Fibroblast of skin of abdomen (primary cell): ENCODE measurements at regions not wholly inside any gene's neighbourhood (a gene's known extent, or its start where the extent isn't known, plus 50 kb on each side); places are given as distances from the start of the nearest gene placed in this dataset.
"Not testable (repeated sequence)": the region's sequence is repeated elsewhere in the genome, so short reads cannot be mapped to it uniquely, and the experiment has no call there.

Source experiments
- DNase-seq: peaks from one replicate; pipeline ENCODE4 v3.0.0-alpha.2; 2013

DNA sequence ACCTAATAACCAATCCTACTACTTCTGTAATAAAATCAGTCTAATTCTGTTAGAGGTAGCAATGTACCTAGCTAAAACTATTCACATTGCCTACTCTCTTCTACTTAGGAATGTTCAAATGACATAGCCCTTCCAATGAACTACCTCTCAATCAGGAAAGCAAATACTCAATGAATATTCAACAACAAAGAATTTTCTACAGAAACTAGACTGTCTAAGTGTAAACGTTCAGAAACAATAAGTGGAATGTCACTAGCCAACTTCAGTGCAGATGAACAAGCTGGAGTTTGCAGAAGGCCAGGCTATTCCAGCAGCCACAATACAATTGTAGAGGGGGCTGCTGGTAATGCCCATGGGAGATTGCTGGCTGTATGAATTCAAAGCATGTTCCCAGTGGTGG is 743.2 kb upstream of the CDH10 start:
- DNase-seq: no peak

DNA sequence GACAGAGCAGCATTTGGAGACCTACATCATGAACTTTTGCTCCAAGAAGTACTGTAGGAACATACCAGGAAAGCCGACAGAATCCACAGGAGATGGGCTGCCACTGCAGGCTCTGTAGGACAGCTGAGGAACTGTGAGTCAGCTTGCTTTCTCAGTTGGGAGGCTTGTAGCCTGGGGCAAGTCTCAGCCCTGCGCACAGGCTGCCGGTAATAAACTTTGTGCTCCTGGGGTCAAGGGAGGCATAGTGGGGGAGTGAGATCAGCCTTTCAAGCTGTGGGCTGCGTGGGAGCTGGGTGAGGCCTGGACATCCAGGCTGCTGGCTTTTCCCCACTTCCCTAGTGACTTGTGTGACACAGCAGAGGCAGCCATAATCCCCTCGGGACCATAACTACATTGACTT is 718.0 kb upstream of the CDH10 start:
- no peak for DNase-seq

DNA sequence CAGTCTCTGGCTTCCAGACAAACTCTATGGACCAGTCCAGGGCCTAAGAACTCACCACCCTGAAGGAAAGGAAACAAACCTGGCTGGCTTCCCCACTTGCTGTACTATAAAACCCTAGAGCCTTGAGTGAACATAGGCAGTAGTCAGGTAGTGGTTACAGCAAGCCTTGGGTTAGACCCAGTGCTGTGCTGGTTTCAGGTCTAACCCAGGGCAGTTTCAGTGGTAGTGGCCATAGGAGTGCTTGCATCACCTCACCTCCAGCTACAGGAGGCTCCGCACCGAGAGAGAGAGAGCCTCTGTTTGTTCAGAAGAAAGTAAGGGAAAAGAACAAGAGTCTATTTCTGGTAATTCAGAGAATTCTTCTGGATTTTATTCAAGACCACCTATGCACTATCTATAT is 714.1 kb upstream of the CDH10 start:
- DNase-seq: no peak

DNA sequence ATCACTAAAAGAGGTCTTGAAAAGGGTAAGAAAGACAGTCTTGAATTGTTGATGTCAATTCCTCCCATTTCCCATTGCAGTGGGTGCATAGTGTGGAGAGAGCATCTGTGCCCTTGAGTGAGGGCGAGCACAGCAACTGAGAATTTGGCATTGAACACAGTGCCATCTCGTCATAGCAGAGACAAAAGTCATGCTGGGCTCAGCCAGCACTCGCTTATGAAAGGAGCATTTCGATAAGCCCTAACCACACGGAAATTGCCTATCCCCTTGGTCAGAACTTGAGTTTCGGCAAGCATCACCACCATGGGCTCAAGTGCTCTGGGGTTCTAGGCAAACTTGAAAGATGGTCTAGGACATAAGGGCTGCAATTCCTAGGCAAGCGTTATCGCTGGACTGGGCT is 712.8 kb upstream of the CDH10 start:
- no peak for DNase-seq

DNA sequence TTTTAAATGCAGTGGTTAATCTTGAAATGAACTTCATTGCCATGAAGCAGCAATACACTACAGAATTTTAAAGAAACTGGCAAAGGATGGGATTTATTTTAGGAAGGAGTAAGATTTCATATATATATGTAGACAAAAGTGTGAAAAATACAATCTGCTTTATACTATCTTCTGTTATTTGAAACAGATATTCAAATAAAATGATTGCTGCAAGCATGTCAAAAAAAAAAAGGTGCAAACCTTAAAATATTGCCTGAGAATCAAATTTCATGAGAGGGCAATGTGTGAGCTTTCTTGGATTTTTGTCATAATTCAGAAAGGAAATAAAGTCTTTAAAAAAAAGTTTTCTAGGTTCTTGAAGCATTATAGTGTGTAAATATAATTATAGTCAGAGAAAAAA is 705.0 kb upstream of the CDH10 start:
- no peak for DNase-seq

DNA sequence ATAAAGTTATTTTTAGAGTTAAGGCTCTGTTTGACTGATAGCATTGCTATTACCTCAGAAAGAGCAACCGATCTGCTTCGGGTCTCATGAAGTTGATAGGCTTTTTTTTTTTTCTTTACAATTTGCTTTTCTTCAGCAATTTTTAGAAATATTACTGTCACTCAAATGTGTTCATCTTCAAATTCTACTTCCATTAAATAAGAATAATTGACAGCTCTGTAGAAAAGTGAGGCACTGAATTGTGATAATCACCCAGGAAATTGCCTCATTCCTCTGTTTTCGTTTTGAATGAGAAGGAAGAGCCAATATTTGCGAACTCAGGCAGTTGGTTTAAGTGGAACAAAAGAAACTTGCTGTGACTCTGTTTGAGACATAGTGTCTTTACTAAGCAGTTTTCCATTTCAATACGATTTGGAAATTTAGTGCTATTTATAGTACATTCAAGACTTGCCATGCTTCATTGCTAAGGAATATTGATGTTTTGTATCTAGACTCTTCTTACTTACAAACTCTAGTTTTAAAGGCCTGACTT is 700.5 kb upstream of the CDH10 start:
- DNase-seq: no peak

DNA sequence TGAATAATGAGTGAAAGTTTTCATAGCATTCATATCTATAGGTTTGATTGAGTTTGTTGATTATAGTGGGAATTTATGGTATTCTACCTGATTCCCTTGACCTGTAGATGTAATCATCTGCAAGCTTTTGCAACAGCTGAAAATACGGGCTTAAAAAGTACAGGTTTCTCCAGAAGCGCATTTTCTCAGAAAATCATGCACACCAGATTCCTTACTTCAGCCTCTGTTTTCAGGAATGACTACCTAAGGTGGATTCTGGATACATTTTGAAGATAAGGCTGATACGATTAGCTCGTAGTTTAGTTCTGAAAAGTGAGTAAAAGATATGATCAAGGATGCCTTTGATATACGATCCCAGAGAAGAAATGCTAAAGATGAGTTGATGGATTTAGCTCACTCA is 694.8 kb upstream of the CDH10 start:
- DNase-seq: no peak

DNA sequence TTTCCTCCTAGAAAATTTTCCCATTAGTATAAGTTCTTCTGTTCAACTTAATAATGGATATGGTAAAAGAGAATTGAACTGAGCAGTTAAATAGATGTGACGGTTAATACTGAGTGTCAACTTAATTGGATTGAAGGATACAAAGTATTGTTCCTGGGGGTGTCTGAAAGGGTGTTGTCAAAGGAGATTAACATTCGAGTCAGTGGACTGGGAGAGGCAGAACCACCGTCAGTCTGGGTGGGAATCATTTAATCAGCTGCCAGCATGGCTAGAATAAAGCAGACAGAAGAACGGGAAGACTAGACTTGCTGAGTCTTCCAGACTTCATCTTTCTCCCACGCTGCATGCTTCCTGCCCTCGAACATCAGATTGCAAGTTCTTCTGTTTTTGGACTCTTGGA is 689.6 kb upstream of the CDH10 start:
- DNase-seq: no peak

DNA sequence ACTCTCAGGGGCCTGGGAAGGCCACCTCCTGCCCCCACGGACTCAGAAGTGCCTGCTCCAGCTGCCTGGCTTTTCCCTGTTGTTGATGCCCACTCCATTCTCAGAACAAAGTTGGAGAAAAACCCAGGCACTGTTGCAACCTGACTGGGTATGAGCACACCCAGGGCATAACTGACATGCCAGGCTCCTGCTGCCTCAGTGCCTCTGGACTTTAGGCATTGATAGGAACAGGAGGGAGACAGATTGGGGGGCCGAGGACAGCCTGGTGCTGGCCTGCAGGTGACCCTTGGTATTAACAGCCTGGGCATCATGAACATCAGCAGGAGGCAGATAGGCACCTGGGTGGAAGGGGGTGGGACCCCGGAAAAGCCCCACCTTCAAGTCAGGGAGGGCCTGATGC is 685.9 kb upstream of the CDH10 start:
- no peak for DNase-seq

DNA sequence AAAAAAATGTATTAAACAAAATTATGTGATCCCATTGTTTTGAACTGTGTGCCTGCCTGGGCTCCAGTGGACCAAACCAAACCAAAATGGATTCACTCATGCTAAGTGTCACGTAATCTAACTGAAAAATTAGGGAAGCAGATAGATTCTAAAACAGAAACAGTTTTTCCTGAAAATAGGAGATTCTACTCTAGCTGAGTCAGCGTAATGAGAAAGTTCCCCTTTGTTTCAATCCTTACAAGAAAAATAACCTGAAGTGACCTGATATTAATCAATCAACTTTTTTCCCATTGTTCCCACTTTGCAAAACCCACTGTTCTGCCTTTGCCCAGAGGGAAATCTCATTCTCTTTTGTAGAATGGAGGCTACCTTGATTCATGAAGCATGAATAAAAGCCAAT is 682.4 kb upstream of the CDH10 start:
- DNase-seq: no peak

DNA sequence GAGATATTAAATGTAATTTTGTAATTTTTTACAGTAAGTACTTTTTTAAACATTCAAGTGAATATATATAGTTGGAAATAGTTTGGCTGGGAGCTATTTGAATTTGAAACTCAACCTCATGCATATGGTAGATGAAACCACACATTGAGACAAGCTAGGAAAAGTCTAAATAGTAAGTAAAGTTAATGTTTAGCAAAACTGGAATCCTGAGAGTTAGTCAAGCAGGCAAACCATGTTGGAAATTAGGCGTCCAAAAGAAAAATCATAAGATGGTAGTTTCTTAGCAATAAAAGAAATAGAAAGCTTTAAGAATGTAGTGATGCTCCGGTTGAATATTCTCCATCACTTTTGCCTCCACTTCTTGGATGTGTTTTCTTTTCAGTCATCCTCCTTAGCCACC is 657.1 kb upstream of the CDH10 start:
- no peak for DNase-seq

DNA sequence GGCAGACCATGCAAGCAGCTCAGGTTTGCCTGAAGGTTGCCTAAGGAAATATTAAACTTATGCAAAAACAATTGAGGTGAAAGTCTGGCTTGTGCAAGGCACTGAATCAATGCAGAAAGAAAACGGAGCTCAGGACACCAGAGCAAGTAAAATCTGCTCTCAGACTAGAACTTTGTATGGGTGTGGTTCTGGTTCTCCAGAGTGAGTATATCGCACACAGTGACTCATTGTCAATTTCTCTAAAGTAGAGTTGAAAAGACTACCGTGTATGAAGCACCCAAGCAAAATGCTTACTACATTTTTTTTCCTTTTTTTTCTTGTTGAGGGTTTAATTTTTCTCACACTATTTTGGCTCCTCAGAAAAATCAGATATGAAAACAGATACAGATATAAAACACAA is 650.3 kb upstream of the CDH10 start:
- no peak for DNase-seq

DNA sequence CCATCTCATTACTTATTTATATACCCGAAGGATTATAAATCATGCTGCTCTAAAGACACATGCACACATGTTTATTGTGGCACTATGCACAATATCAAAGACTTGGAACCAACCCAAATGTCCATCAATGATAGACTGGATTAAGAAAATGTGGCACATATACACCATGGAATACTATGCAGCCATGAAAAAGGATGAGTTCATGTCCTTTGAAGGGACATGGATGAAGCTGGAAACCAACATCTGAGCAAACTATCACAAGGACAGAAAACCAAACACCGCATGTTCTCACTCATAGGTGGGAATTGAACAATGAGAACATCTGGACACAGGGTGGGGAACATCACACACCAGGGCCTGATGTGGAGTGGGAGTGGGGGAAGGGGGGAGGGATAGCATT is 645.0 kb upstream of the CDH10 start:
- not testable (repeated sequence) for DNase-seq

DNA sequence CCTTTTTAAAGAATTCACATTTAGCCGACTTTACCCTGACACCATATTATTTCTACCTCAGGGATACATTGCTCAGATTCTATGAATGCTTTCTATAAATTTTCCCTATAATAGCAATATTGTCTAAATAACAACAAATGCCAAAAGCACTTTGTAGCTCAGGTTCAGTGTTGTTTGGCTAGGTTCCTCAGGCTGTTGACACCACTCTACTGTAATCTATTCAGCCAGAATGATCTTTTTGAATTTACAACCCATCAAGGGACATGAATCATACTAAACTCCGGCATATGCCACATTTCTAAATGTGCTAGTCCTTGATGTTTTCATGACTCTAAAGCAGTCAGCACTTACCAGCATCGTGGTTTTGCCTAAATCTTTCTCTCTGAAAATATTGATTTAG is 641.5 kb upstream of the CDH10 start:
- DNase-seq: no peak

DNA sequence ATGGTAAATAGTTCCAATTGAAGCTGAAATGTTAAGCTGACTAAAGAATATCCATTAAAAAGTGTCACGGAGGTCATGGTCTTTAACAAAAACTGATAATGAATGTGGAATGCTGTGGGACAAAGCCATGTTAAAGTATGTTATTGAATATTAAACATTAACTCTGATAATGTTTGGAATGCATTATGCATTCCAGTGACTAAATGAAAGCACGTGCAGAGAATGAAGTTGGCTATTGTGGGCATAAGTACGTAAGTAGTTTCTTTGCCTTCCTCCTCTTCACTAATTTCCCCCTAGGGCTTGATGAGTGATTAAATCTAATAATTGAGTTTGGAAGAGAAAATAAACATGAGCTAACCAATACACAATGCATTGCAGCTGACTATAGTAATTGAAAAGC is 640.4 kb upstream of the CDH10 start:
- DNase-seq: no peak

DNA sequence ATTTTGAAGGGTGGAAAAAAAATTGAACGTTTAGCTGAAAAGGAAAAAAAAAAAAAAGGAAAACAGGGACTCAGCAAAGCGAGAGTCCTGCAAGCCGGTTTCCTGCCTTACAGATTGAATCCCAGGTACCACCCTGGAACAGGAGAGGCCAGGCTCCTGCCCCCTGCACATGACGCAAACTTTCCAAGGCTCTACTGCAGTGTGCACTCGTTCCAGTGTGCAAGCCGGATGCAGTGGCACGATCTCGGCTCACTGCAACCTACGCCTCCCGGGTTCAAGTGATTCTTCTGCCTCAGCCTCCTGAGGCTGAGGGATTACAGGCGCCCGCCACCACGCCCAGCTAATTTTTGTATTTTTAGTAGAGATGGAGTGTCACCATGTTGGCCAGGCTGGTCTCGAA is 618.7 kb upstream of the CDH10 start:
- not testable (repeated sequence) for DNase-seq

DNA sequence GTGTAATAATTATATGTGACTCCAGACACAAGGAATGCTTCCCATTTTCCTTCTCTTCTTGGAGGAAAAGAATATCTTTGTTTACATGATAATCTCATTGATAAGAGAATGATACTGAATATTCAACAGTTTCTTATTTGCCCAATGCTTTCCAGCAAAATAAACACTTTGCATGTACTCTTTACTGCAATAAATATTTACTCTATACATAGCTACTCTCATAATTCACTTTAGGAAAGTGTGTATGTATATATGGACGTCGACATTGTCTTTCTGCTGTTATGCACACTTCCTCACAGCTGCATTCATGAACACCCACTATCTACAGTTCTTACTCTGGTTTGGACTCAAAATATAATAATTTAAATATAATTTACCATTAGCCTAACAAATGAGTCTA is 617.4 kb upstream of the CDH10 start:
- no peak for DNase-seq

DNA sequence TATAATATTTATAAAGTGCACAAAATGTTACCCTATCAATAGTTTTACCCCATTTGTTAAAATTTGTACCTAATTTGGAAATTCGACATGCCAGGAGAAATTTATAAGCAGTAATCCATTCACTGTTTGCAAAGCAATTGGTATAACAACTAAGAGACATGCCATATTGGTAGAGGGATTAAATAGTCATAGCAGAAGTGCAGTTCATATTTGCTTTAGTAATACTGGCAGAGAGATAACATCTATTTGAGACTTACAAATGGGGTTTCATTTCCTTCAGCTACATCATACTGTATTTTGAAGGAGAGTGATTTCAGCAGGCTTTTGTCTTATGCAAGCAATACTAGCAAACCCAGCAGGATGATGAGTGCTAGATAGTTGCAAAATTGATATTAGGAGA is 610.4 kb upstream of the CDH10 start:
- DNase-seq: no peak

DNA sequence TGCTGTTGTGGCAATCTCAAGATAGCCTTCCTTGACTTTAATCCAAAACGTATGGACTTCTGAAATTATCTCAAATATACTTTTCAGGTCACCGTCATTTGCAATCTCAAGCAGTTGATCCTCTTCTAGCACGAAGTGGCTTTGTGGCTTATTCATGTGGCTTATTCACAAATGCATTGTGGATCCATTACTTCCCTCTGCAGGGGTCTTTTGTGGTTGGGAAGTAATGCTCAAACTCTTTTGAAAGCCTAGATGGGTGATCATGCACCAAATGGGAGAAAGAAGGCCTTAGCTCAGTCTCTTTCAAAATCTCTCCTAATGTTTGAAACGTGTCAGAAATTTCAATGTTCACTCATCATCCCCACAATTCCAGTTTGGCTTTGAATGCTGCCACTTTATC is 597.2 kb upstream of the CDH10 start:
- DNase-seq: no peak

DNA sequence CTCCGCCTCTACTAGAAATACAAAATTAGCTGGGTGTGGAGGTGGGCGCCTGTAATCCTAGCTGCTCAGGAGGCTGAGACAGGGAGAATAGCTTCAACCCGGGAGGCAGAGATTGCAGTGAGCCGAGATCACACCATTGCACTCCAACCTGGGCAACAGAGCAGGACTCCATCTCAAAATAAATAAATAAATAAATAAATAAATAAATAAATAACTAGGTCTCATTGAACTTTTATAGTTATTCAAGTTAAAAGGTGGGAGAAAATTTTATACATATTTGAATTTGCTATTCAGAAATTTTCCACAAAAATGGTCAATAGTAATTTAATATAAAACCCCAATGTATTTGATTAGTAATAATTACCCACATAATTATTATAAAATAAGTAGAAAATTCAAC is 593.9 kb upstream of the CDH10 start:
- not testable (repeated sequence) for DNase-seq

DNA sequence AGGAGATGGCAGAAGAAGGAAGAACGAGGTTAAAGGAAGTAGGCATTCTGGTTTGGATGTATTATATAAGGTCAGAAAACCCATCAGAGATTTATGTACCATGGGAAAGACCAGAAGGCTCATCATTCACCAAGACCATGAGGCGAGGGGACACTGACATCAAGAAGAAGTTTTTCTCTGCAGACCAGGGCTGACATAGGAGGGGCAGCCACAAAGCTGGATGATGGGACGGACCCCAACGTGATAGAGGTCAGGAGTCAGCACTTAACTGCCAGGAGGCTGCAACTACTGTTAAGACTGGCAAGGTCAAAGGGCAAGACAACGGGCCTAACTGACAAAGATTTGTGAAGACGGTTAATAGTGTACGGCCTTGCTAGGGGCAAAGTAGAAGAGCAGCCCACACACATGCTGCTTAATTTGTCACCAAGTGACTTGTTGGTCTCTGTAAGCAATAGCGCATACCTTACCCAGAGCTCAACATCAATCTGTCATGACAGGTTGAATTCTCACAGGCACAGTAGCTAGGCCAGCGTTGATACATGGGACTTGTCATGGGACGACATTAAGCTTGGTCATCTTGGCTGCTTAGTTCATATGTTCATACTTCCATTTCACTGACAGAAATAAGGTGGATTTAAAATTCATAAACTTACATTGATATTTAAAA is 579.7 kb upstream of the CDH10 start:
- DNase-seq: no peak

DNA sequence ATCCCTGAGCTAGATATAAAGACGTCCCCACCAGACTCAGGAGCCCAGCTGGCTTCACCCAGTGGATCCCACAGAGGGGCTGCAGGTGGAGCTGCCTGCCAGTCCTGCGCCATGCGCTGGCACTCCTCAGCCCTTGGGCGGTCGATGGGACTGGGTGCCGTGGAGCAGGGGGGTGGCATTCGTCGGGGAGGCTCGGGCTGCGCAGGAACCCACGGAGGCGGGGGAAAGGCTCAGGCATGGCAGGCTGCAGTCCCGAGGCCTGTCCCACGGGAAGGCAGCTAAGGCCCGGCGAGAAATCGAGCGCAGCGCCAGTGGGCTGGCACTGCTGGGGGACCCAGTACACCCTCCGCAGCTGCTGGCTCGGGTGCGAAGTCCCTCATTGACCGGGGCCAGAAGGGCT is 555.1 kb upstream of the CDH10 start:
- not testable (repeated sequence) for DNase-seq

DNA sequence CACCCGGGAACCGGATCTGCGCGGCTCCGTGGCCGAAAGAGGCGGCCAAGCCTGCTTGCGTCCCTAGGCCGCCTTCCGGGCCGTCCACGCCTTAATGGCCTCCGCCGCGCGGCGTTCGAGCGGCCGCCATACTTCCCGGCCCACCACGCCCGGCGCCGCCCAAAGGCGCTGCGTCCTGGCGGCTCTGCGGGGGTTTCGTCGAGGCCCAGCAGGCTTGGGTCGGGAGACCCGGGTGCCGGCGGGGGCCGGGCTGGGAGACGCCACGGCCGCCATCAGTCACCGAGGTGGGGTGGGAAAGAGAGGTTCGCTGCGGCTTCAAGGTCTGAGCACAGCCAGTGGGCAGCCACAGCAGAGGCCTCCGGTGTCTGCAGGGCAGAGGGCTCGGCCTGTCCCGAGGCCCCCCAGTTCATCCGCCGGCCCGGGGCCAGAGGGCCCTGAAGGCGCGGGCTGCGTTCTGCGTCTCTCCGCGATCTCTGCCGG is 545.8 kb upstream of the CDH10 start:
- no peak for DNase-seq

DNA sequence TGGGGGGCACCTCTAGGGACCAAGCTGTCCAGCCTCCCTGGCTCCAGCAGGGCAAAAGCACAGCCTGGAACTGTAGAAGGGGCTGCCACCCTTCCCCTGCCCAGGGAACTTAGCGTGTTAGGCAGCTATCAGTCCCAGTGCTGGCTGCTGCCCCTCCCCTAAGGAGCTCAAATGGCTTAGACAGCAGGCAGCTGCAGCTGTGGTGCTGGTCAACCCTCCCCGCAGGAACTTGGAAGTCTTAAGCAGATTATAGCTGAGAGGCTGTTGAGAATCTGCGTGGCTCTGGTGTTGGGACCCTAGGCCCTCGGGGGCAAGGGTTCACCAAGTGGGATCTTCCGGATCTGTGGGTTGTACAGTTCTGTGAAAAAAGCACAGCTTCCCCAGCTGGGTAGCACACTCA is 536.5 kb upstream of the CDH10 start:
- no peak for DNase-seq

DNA sequence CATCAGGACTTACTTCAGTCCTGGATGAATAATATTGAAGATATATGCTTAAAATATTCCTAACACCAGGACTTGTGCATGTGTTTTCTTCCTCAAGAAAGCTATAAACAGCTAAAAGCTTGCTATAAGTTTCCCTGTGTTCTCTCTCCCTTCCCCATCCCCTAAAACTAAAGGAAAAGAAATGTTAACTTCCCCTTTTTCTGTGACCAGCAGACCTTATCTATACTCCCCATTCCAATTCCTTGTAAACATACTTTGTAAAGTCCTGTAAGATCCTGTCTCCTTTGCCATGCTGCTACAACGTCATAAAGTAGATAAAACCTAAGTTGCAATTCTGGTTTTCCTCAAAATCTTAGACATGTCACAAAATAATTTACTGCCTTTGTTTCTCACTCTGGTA is 517.8 kb upstream of the CDH10 start:
- DNase-seq: not testable (repeated sequence)
